B cell (primary cell): ENCODE measurements at regions not wholly inside any gene's neighbourhood (a gene's known extent, or its start where the extent isn't known, plus 50 kb on each side); places are given as distances from the start of the nearest gene placed in this dataset.

Experiments used
- ATAC-seq: fragments of 200-7000 bp; cut with Tn5 transposase; one replicate; pipeline ENCODE4 v1.10.0; 2021; ENCODE audit warnings: low read depth, mild to moderate bottlenecking, moderate number of reproducible peaks, moderate library complexity
- CTCF ChIA-PET: fragments of 350-600 bp; sonication (Branson Sonifier 250); formaldehyde crosslinking; loops from one replicate; lab custom pipeline; 2021; ENCODE audit warnings: antibody characterized with exemption, inconsistent platforms; lab: Charles Lee
- POLR2A ChIA-PET: fragments of 350-600 bp; sonication (Branson Sonifier 250); formaldehyde crosslinking; loops from one replicate; lab custom pipeline; 2021; ENCODE audit warnings: antibody characterized with exemption; lab: Charles Lee
- DNase-seq: peaks from one replicate; pipeline ENCODE4 v3.0.0; 2013
- H2AFZ ChIP-seq: 2 replicates; pipeline ENCODE4 v1.6.1; 2012; ENCODE audit warnings: mild to moderate bottlenecking, low read depth, low read length; ENCODE audit not compliant: insufficient read depth, poor library complexity, severe bottlenecking
- H3K27ac ChIP-seq, 2 donors: 1 replicate in 1 of 2; 2 replicates in 1 of 2; pipeline ENCODE4 v1.5.1; 2012 to 2013; ENCODE audit warnings: low read length in 2 of 2, mild to moderate bottlenecking in 2 of 2, moderate library complexity in 1 of 2
- H3K27me3 ChIP-seq, 4 experiments: fragments of 200-600 bp in 1 of 4; sonication (generic) in 1 of 4; replicated peaks in 1 of 4; 1 replicate in 2 of 4; 2 replicates in 2 of 4; pipeline versions ENCODE4 v1.6.1 to v1.7.0; 2013 to 2016; ENCODE audit warnings: low read length in 3 of 4, mild to moderate bottlenecking in 2 of 4, mixed read lengths in 1 of 4, moderate library complexity in 1 of 4; ENCODE audit not compliant: insufficient read depth in 4 of 4, control insufficient read depth in 3 of 4; ENCODE audit errors: control extremely low read depth in 1 of 4
- H3K36me3 ChIP-seq, 2 experiments: replicated peaks in 1 of 2; 1 replicate in 1 of 2; 2 replicates in 1 of 2; pipeline versions ENCODE4 v1.6.1 to v1.7.1; 2013; ENCODE audit warnings: low read length in 1 of 2; ENCODE audit not compliant: insufficient read depth in 2 of 2, control insufficient read depth in 1 of 2; ENCODE audit errors: control extremely low read depth in 1 of 2, extremely low read depth in 1 of 2
- H3K4me1 ChIP-seq, 2 donors: fragments of 200-600 bp in 1 of 2; sonication (generic) in 1 of 2; 1 replicate in 1 of 2; 2 replicates in 1 of 2; pipeline versions ENCODE4 v1.5.1 to v1.6.1; 2013 to 2017; ENCODE audit warnings: low read length in 2 of 2; ENCODE audit not compliant: control insufficient read depth in 2 of 2, insufficient read depth in 2 of 2
- H3K4me2 ChIP-seq: replicated peaks from 2 replicates; pipeline ENCODE3; 2012; ENCODE audit warnings: mild to moderate bottlenecking, low read depth, low read length; ENCODE audit not compliant: poor library complexity, severe bottlenecking
- H3K4me3 ChIP-seq, 5 experiments: fragments of 200-600 bp in 1 of 5; sonication (generic) in 1 of 5; 1 replicate in 3 of 5; 2 replicates in 2 of 5; pipeline versions ENCODE4 v1.5.1 to v1.7.0; 2011 to 2016; ENCODE audit warnings: low read length in 4 of 5, mild to moderate bottlenecking in 4 of 5, low read depth in 2 of 5, control low read depth in 1 of 5, moderate library complexity in 1 of 5; ENCODE audit not compliant: insufficient read depth in 1 of 5; ENCODE audit errors: control extremely low read depth in 1 of 5, extremely low read depth in 1 of 5
- H3K79me2 ChIP-seq: fragments of 200-600 bp; sonication (generic); one replicate; pipeline ENCODE4 v1.6.0; 2016; ENCODE audit warnings: low read length; ENCODE audit not compliant: control insufficient read depth, insufficient read depth
- H3K9ac ChIP-seq: fragments of 200-600 bp; sonication (generic); 2 replicates; pipeline ENCODE4 v1.6.1; 2017; ENCODE audit warnings: mild to moderate bottlenecking, low read length, moderate library complexity
- H3K9me3 ChIP-seq, 3 donors: one replicate each; pipeline versions ENCODE4 v1.6.1 to v1.7.1; 2013; ENCODE audit warnings: low read length in 2 of 3; ENCODE audit not compliant: control insufficient read depth in 2 of 3, insufficient read depth in 1 of 3; ENCODE audit errors: control extremely low read depth in 1 of 3
- H4K20me1 ChIP-seq: 2 replicates; pipeline ENCODE4 v1.6.0; 2012; ENCODE audit warnings: mild to moderate bottlenecking, low read length; ENCODE audit not compliant: insufficient read depth, control insufficient read depth, poor library complexity, severe bottlenecking
- H3K27ac Mint-ChIP-seq: one replicate; pipeline ENCODE4 v1.8.0; 2021; ENCODE audit warnings: mixed read lengths
- H3K27me3 Mint-ChIP-seq: one replicate; pipeline ENCODE4 v1.8.0; 2021; ENCODE audit warnings: mixed read lengths
- H3K4me1 Mint-ChIP-seq: one replicate; pipeline ENCODE4 v1.8.0; 2021; ENCODE audit warnings: mixed read lengths
- H3K4me3 Mint-ChIP-seq: one replicate; pipeline ENCODE4 v1.8.0; 2021; ENCODE audit warnings: mixed read lengths
- H3K9me3 Mint-ChIP-seq: one replicate; pipeline ENCODE4 v1.8.0; 2022; ENCODE audit warnings: mixed read lengths; ENCODE audit not compliant: insufficient read depth
- EZH2 ChIP-seq: IDR thresholded peaks from 2 replicates; pipeline ENCODE4 v1.6.1; 2012; ENCODE audit warnings: borderline replicate concordance, low read depth, mild to moderate bottlenecking, moderate library complexity, low read length; ENCODE audit not compliant: insufficient read depth, poor library complexity, severe bottlenecking
- WGBS: methylation state at CpG from one replicate; pipeline ENCODE4 v1.1.5; 2013; ENCODE audit warnings: missing lambda C conversion rate; ENCODE audit not compliant: insufficient coverage; 5-methylcytosine and 5-hydroxymethylcytosine counted together
- intact Hi-C: fragments of 100-400 bp; cut with micrococcal nuclease; formaldehyde crosslinking; loops from one replicate; pipeline ENCODE4 v1.10.0; 2022
- TF ChIP-seq, protein P1 (sequence below): fragments of 200-600 bp; IDR thresholded peaks from one replicate; pipeline ENCODE4 v1.8.0; 2022; ENCODE audit warnings: antibody characterized with exemption, mild to moderate bottlenecking

DNA sequence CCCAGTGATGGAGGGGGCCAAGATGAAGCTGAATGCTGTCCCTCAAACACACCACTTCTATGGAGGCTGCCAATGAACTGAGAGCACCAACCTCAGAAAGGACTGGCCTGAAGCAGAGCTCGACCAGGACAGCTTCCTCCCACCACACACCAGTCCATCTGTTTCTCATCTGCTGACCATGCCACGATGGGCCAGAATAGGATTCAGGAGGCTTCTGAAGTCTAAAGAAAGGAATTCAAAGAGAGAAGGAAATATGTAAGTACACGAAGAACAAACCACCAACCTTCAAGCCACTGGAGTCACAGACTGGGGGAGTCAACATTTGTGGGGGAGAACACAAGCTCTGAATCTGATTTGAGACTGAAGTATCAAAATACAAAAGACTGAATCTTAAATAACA, 157.6 kb upstream of the CCDC68 start:
- CTCF ChIA-PET, result no interaction called here
- Histone ChIP-seq H3K4me3 (no peak overlapping the region), H3K27me3 (no peaks in the 10 kb centered on the region), H3K4me1 (peaks cover 10 to 12% of the 10 kb centered on the region in 2 donors), H3K9ac (no peak overlapping the region), H3K36me3 (no peaks in the 10 kb centered on the region), H3K4me2 (no peak overlapping the region), H4K20me1 (no peaks in the 10 kb centered on the region), H3K9me3 (no peaks in the 10 kb centered on the region), H2AFZ (no peak overlapping the region), H3K27ac (no peak overlapping the region), H3K79me2 (no peaks in the 10 kb centered on the region)
- Mint-ChIP-seq H3K9me3 (no peaks in the 10 kb centered on the region), H3K4me1 (peaks cover 16% of the 10 kb centered on the region), H3K27ac (no peak overlapping the region), H3K4me3 (no peak overlapping the region), H3K27me3 (no peaks in the 10 kb centered on the region)
- POLR2A ChIA-PET, result no interaction called here
- WGBS, result no CpG with 5 or more reads among the region's 3 CpGs
- intact Hi-C loops, result no loop called here
- no peak for DNase-seq
- ATAC-seq, result no peak
- no peak for TF ChIP-seq EZH2
- TF ChIP-seq, protein P1, sequence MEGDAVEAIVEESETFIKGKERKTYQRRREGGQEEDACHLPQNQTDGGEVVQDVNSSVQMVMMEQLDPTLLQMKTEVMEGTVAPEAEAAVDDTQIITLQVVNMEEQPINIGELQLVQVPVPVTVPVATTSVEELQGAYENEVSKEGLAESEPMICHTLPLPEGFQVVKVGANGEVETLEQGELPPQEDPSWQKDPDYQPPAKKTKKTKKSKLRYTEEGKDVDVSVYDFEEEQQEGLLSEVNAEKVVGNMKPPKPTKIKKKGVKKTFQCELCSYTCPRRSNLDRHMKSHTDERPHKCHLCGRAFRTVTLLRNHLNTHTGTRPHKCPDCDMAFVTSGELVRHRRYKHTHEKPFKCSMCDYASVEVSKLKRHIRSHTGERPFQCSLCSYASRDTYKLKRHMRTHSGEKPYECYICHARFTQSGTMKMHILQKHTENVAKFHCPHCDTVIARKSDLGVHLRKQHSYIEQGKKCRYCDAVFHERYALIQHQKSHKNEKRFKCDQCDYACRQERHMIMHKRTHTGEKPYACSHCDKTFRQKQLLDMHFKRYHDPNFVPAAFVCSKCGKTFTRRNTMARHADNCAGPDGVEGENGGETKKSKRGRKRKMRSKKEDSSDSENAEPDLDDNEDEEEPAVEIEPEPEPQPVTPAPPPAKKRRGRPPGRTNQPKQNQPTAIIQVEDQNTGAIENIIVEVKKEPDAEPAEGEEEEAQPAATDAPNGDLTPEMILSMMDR, result no peak

DNA sequence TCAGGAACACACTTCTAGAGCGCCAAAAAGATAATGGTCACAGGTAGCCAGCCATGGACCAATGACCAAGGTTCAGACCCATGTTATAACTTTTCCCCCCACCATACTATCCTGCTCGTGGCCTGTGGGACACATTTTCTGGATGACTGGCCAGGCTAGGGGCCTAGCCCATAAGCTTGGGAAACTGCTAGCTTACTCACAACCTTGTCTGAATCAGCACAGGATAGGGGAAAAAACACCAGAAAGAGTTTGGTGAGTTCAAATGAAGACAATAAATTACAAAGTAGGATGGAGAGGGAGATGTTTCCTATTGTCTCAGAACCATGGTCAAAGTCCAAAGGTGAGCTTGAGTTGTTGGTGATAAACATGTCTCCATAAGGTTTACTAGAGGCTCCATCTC, 156.3 kb upstream of the CCDC68 start:
- Histone ChIP-seq H4K20me1 (no peaks in the 10 kb centered on the region), H3K79me2 (no peaks in the 10 kb centered on the region), H3K27me3 (no peaks in the 10 kb centered on the region), H3K4me3 (no peak overlapping the region), H3K36me3 (no peaks in the 10 kb centered on the region), H2AFZ (no peak overlapping the region), H3K4me2 (no peak overlapping the region), H3K4me1 (no peaks in the 10 kb centered on the region), H3K9ac (no peak overlapping the region), H3K27ac (no peak overlapping the region), H3K9me3 (no peaks in the 10 kb centered on the region)
- DNase-seq (no peak), ATAC-seq (no peak)
- Mint-ChIP-seq H3K4me3 (no peak overlapping the region), H3K27me3 (no peaks in the 10 kb centered on the region), H3K9me3 (no peaks in the 10 kb centered on the region), H3K4me1 (peaks cover 7% of the 10 kb centered on the region), H3K27ac (no peak overlapping the region)
- ChIA-PET CTCF (no interaction called here), POLR2A (interaction anchor here (1.0 kb wide), 1 partner anchor 9 kb away, joined by 4 read pairs; no protein-coding TSS in a partner anchor)
- TF ChIP-seq EZH2, result no peak
- TF ChIP-seq, protein P1, result no peak
- intact Hi-C loops, result no loop called here
- WGBS, result 100% methylated on average over 1 of the region's 2 CpGs
